H1 (cell line): ENCODE measurements at regions not wholly inside any gene's neighbourhood (a gene's known extent, or its start where the extent isn't known, plus 50 kb on each side); places are given as distances from the start of the nearest gene placed in this dataset.

ENCODE experiments used
- CTCF ChIA-PET: fragments of 300-600 bp; sonication (Branson Sonifier 250); formaldehyde crosslinking; loops from one replicate; lab custom pipeline; 2021; ENCODE audit not compliant: partially characterized antibody; lab: Charles Lee
- POLR2A ChIA-PET: fragments of 300-600 bp; sonication (Branson Sonifier 250); formaldehyde crosslinking; loops from one replicate; lab custom pipeline; 2021; ENCODE audit warnings: inconsistent platforms; ENCODE audit not compliant: partially characterized antibody; lab: Charles Lee
- DNase-seq, 2 experiments: peaks; one replicate each; pipeline versions ENCODE4 v3.0.0 to v3.0.0-alpha.2; 2010 to 2022; ENCODE audit warnings: low spot score in 2 of 2, low read depth in 1 of 2, mixed read lengths in 1 of 2
- FAIRE-seq: peaks from 2 replicates; lab custom pipeline; 2011; peaks lifted over from hg19 to GRCh38; lab: Jason Lieb, UNC
- H2AFZ ChIP-seq: 2 replicates; pipeline ENCODE4 v1.8.1; 2012; ENCODE audit warnings: low read length, inconsistent platforms
- H2AK5ac ChIP-seq: 2 replicates; pipeline ENCODE4 v1.6.1; 2013; ENCODE audit warnings: low read depth, low read length
- H2BK120ac ChIP-seq: replicated peaks from 2 replicates; pipeline ENCODE3; 2013; ENCODE audit warnings: low read depth, low read length, inconsistent platforms
- H2BK12ac ChIP-seq: 2 replicates; pipeline ENCODE4 v1.6.1; 2013; ENCODE audit warnings: low read depth, low read length
- H2BK15ac ChIP-seq: 2 replicates; pipeline ENCODE4 v1.6.1; 2013; ENCODE audit warnings: low read length
- H2BK20ac ChIP-seq: 2 replicates; pipeline ENCODE4 v1.6.1; 2013; ENCODE audit warnings: low read length
- H2BK5ac ChIP-seq: 2 replicates; pipeline ENCODE4 v1.6.1; 2013; ENCODE audit warnings: low read depth, low read length
- H3K14ac ChIP-seq: 2 replicates; pipeline ENCODE4 v1.6.1; 2013; ENCODE audit warnings: inconsistent platforms; ENCODE audit not compliant: insufficient read length
- H3K18ac ChIP-seq: 2 replicates; pipeline ENCODE4 v1.6.1; 2013; ENCODE audit warnings: low read length; ENCODE audit errors: extremely low read depth
- H3K23ac ChIP-seq: 2 replicates; pipeline ENCODE4 v1.6.1; 2013; ENCODE audit warnings: inconsistent platforms; ENCODE audit not compliant: insufficient read length
- H3K23me2 ChIP-seq: 2 replicates; pipeline ENCODE4 v1.6.1; 2013; ENCODE audit warnings: low read depth, low read length
- H3K27ac ChIP-seq: 2 replicates; pipeline ENCODE4 v1.6.1; 2011; ENCODE audit warnings: low read depth, low read length, inconsistent platforms
- H3K27me3 ChIP-seq, 4 experiments: replicated peaks in 1 of 4; 1 replicate in 1 of 4; 2 replicates in 3 of 4; pipeline versions ENCODE4 v1.6.1 to v1.8.1; 2011 to 2013; ENCODE audit warnings: low read length in 3 of 4, mild to moderate bottlenecking in 3 of 4, inconsistent platforms in 2 of 4, mixed read lengths in 2 of 4, moderate library complexity in 1 of 4; ENCODE audit not compliant: control insufficient read depth in 3 of 4, insufficient read depth in 3 of 4; ENCODE audit errors: extremely low read depth in 1 of 4
- H3K36me3 ChIP-seq, 4 experiments: 2 replicates each; pipeline versions ENCODE4 v1.6.1 to v1.8.1; 2011 to 2013; ENCODE audit warnings: mild to moderate bottlenecking in 4 of 4, low read length in 3 of 4, moderate library complexity in 2 of 4, control low read depth in 1 of 4, inconsistent platforms in 1 of 4; ENCODE audit not compliant: insufficient read depth in 4 of 4, control insufficient read depth in 2 of 4
- H3K4ac ChIP-seq: replicated peaks from 2 replicates; pipeline ENCODE3; 2013; ENCODE audit warnings: low read length, low read depth, mixed read lengths, inconsistent platforms; ENCODE audit not compliant: insufficient read length
- H3K4me1 ChIP-seq, 4 experiments: replicated peaks in 1 of 4; 1 replicate in 1 of 4; 2 replicates in 3 of 4; pipeline versions ENCODE4 v1.6.1 to v1.8.1; 2011 to 2013; ENCODE audit warnings: low read length in 3 of 4, inconsistent platforms in 2 of 4, mixed read lengths in 1 of 4; ENCODE audit not compliant: insufficient read depth in 4 of 4, control insufficient read depth in 3 of 4
- H3K4me2 ChIP-seq, 2 experiments: 2 replicates each; pipeline versions ENCODE4 v1.6.1 to v1.8.1; 2011 to 2013; ENCODE audit warnings: low read depth in 2 of 2, low read length in 2 of 2, control low read depth in 1 of 2, inconsistent platforms in 1 of 2, mild to moderate bottlenecking in 1 of 2; ENCODE audit not compliant: insufficient read depth in 1 of 2
- H3K4me3 ChIP-seq, 4 experiments: fragments of 200-600, 300-600 bp in 1 of 4; sonication (generic), shearing (Covaris generic), sonication (Bioruptor Twin) in 1 of 4; 2 replicates each; pipeline versions ENCODE4 v1.5.1 to v1.8.1; 2011 to 2016; ENCODE audit warnings: low read length in 4 of 4, low read depth in 3 of 4, control low read depth in 2 of 4, inconsistent platforms in 2 of 4, mild to moderate bottlenecking in 2 of 4, mixed read lengths in 1 of 4, moderate library complexity in 1 of 4; ENCODE audit not compliant: insufficient read depth in 2 of 4; ENCODE audit errors: extremely low read depth in 1 of 4
- H3K56ac ChIP-seq: replicated peaks from 2 replicates; pipeline ENCODE3; 2013; ENCODE audit warnings: low read depth, mild to moderate bottlenecking, mixed read lengths, low read length, inconsistent platforms; ENCODE audit not compliant: insufficient read length
- H3K79me1 ChIP-seq: 2 replicates; pipeline ENCODE4 v1.6.1; 2013; ENCODE audit warnings: low read depth, low read length, control low read depth
- H3K79me2 ChIP-seq, 2 experiments: 2 replicates each; pipeline versions ENCODE4 v1.6.1 to v1.8.1; 2012 to 2013; ENCODE audit warnings: low read length in 2 of 2, mild to moderate bottlenecking in 2 of 2, inconsistent platforms in 1 of 2; ENCODE audit not compliant: insufficient read depth in 2 of 2, control insufficient read depth in 1 of 2
- H3K9ac ChIP-seq, 4 experiments: replicated peaks in 1 of 4; 1 replicate in 1 of 4; 2 replicates in 3 of 4; pipeline versions ENCODE4 v1.6.1 to v1.8.1; 2011 to 2013; ENCODE audit warnings: low read depth in 3 of 4, low read length in 3 of 4, control low read depth in 2 of 4, mild to moderate bottlenecking in 2 of 4, moderate library complexity in 2 of 4, inconsistent platforms in 1 of 4; ENCODE audit errors: extremely low read depth in 1 of 4
- H3K9me3 ChIP-seq, 2 experiments: 2 replicates each; pipeline versions ENCODE4 v1.6.1 to v1.8.1; 2012 to 2013; ENCODE audit warnings: mild to moderate bottlenecking in 2 of 2, moderate library complexity in 2 of 2, control low read depth in 1 of 2, inconsistent platforms in 1 of 2, low read depth in 1 of 2, low read length in 1 of 2, mixed read lengths in 1 of 2; ENCODE audit not compliant: insufficient read depth in 2 of 2
- H4K20me1 ChIP-seq, 2 experiments: replicated peaks in 1 of 2; 2 replicates each; pipeline versions ENCODE3 to v1.8.1; 2011 to 2013; ENCODE audit warnings: inconsistent platforms in 2 of 2, low read length in 2 of 2, mild to moderate bottlenecking in 1 of 2; ENCODE audit not compliant: insufficient read depth in 2 of 2, control insufficient read depth in 1 of 2
- H4K5ac ChIP-seq: 2 replicates; pipeline ENCODE4 v1.6.1; 2013; ENCODE audit warnings: low read length, low read depth, mixed read lengths, inconsistent platforms; ENCODE audit not compliant: insufficient read length
- H4K8ac ChIP-seq: 2 replicates; pipeline ENCODE4 v1.8.0; 2013; ENCODE audit warnings: mild to moderate bottlenecking, moderate library complexity, low read length, inconsistent platforms; ENCODE audit not compliant: insufficient read depth; ENCODE audit errors: extremely low read depth
- H4K91ac ChIP-seq: replicated peaks from 2 replicates; pipeline ENCODE3; 2013; ENCODE audit warnings: low read length, mixed read lengths, inconsistent platforms; ENCODE audit not compliant: insufficient read length
- ATF2 ChIP-seq: IDR thresholded peaks from 2 replicates; pipeline ENCODE4 v1.6.1; 2012; ENCODE audit warnings: low read length, inconsistent platforms
- BACH1 ChIP-seq: IDR thresholded peaks from 2 replicates; pipeline ENCODE4 v1.6.1; 2012; ENCODE audit warnings: low read length, improper control_type of control experiment
- KDM1A ChIP-seq: fragments of 200-600, 300-600 bp; sonication (generic); IDR thresholded peaks from 2 replicates; pipeline ENCODE4 v1.7.1; 2016; ENCODE audit warnings: mild to moderate bottlenecking, low read length, borderline replicate concordance
- MAFK ChIP-seq: IDR thresholded peaks from 2 replicates; pipeline ENCODE4 v1.6.1; 2012; ENCODE audit warnings: low read depth, mild to moderate bottlenecking, improper control_type of control experiment, low read length
- POLR2A ChIP-seq, 2 experiments: IDR thresholded peaks; 1 replicate in 1 of 2; 2 replicates in 1 of 2; pipeline ENCODE4 v1.6.1; 2011; ENCODE audit warnings: low read depth in 2 of 2, low read length in 2 of 2, mild to moderate bottlenecking in 2 of 2; ENCODE audit errors: control extremely low read depth in 1 of 2
- SAP30 ChIP-seq: fragments of 300-600 bp; sonication (generic); IDR thresholded peaks from 2 replicates; pipeline ENCODE4 v1.7.1; 2012; ENCODE audit warnings: low read length, moderate library complexity, mild to moderate bottlenecking, inconsistent platforms; ENCODE audit not compliant: insufficient read depth, insufficient replicate concordance
- TCF12 ChIP-seq: IDR thresholded peaks from 2 replicates; pipeline ENCODE4 v1.6.1; 2011; ENCODE audit warnings: low read depth, mild to moderate bottlenecking, low read length
- WGBS, 2 experiments: shearing (Covaris generic) in 1 of 2; methylation state at CpG; one replicate each; pipeline versions ENCODE4 v1.1.6 to v1.1.7; 2013 to 2015; ENCODE audit warnings: low lambda C conversion rate in 2 of 2, mixed read lengths in 2 of 2, inconsistent platforms in 1 of 2, low coverage in 1 of 2, missing lambda C conversion rate in 1 of 2; ENCODE audit not compliant: insufficient replicate concordance in 2 of 2, insufficient coverage in 1 of 2, insufficient read length in 1 of 2; ENCODE audit errors: extremely low coverage in 1 of 2, missing lambda C conversion rate in 1 of 2; 5-methylcytosine and 5-hydroxymethylcytosine counted together

DNA sequence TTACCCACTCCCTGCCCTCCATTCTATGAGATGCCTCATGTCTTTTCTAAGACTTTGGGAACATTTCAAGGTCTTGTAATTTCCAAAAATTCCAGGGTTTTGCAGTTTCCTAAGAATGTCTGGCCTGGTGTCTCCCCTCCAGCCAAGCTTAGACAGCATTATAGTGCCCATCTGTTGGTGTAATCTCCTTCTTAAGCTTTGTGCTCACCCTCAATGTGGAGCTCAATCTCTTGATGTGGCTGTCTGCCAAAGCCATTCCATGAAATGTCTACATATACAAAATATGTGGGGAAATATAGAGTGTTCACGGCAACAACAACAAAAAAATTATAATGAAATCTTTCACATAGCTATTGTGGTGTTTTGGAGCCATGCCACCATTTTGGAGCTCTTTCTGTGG lies 558.4 kb downstream of the PIK3C3 start:
- no peak overlapping the region for H3K56ac ChIP-seq
- no peak overlapping the region for H3K18ac ChIP-seq
- no peak for FAIRE-seq
- no peaks in the 10 kb centered on the region for H3K36me3 ChIP-seq
- H4K20me1 ChIP-seq = no peaks in the 10 kb centered on the region
- no peak for TF ChIP-seq BACH1
- TF ChIP-seq SAP30 = no peak
- TF ChIP-seq MAFK = no peak
- no peak for TF ChIP-seq POLR2A (IDR thresholded peaks at IDR 0.05; ENCODE audit: control extremely low read depth in 1 of 2, low read depth in 2 of 2, low read length in 2 of 2)
- TF ChIP-seq TCF12 = no peak
- TF ChIP-seq ATF2 = no peak
- no peak for TF ChIP-seq KDM1A
- TF ChIP-seq, all 59 proteins: peak for 0
- H3K27ac ChIP-seq = no peak overlapping the region
- H3K23me2 ChIP-seq = no peaks in the 10 kb centered on the region
- no peak overlapping the region for H3K4ac ChIP-seq
- no peak overlapping the region for H3K4me3 ChIP-seq
- H3K27me3 ChIP-seq = no peaks in the 10 kb centered on the region
- H2BK12ac ChIP-seq = no peak overlapping the region
- no peak overlapping the region for H2BK120ac ChIP-seq
- H3K14ac ChIP-seq = no peak overlapping the region
- no peaks in the 10 kb centered on the region for H3K79me1 ChIP-seq
- H4K8ac ChIP-seq = no peak overlapping the region
- H2BK20ac ChIP-seq = no peak overlapping the region
- H4K91ac ChIP-seq = no peak overlapping the region
- ChIA-PET CTCF (no interaction called here), POLR2A (no interaction called here)
- no peak overlapping the region for H2BK5ac ChIP-seq
- H2AK5ac ChIP-seq = no peak overlapping the region
- H3K4me2 ChIP-seq = no peak overlapping the region
- H3K9ac ChIP-seq = no peak overlapping the region
- H3K23ac ChIP-seq = no peak overlapping the region
- H2BK15ac ChIP-seq = no peak overlapping the region
- no peak overlapping the region for H2AFZ ChIP-seq
- H3K9me3 ChIP-seq = no peaks in the 10 kb centered on the region
- WGBS, 2 experiments = 89% methylated on average over 1 of the region's 1 CpG; no CpG with 5 or more reads in 1 of the 2 experiments
- no peak overlapping the region for H4K5ac ChIP-seq
- no peaks in the 10 kb centered on the region for H3K79me2 ChIP-seq
- no peaks in the 10 kb centered on the region; a peak in 1 of 7 replicates for H3K4me1 ChIP-seq
- no peak for DNase-seq
